Endometrium (tissue), 2 donors: ENCODE measurements at regions not wholly inside any gene's neighbourhood (a gene's known extent, or its start where the extent isn't known, plus 50 kb on each side); places are given as distances from the start of the nearest gene placed in this dataset.

Experiments used
- FAIRE-seq: peaks from 2 replicates; lab custom pipeline; 2012; peaks lifted over from hg19 to GRCh38; lab: Jason Lieb, UNC
- donor health status: control.
- donor health status: control.

GRCh38 chr4:149296503-149296902 is 519.1 kb downstream of the IQCM start:
- FAIRE-seq, result no peak

- no peak for FAIRE-seq
These were observed 519.6 kb downstream of the IQCM start for GRCh38 chr4:149296084-149296483.

- FAIRE-seq, result no peak
These were observed 521.0 kb downstream of the IQCM start for GRCh38 chr4:149294601-149295000.

- FAIRE-seq, result no peak
These were observed 522.5 kb downstream of the IQCM start for GRCh38 chr4:149293046-149293649.

GRCh38 chr4:149292425-149293007 is 523.1 kb downstream of the IQCM start:
- FAIRE-seq, result peak; percentile 70

GRCh38 chr4:149291463-149291862 is 524.2 kb downstream of the IQCM start:
- no peak for FAIRE-seq

GRCh38 chr4:149280806-149281205 is 534.8 kb downstream of the IQCM start:
- peak; percentile 98 for FAIRE-seq

GRCh38 chr4:149279776-149280175 is 535.9 kb downstream of the IQCM start:
- FAIRE-seq, result no peak

- FAIRE-seq, result no peak
These were observed 536.3 kb downstream of the IQCM start for GRCh38 chr4:149279331-149279730.

- FAIRE-seq, result no peak
These were observed 537.9 kb downstream of the IQCM start for GRCh38 chr4:149277705-149278104.

- FAIRE-seq, result no peak
These were observed 545.8 kb downstream of the IQCM start for GRCh38 chr4:149269835-149270234.

- FAIRE-seq, result no peak
These were observed 549.3 kb downstream of the IQCM start for GRCh38 chr4:149266301-149266700.

GRCh38 chr4:149265645-149266044 is 550.0 kb downstream of the IQCM start:
- FAIRE-seq, result no peak

GRCh38 chr4:149264093-149264733 is 551.4 kb downstream of the IQCM start:
- no peak for FAIRE-seq

GRCh38 chr4:149248191-149248764 is 567.4 kb downstream of the IQCM start:
- FAIRE-seq, result no peak

GRCh38 chr4:149247164-149247563 is 568.5 kb downstream of the IQCM start:
- no peak for FAIRE-seq

- no peak for FAIRE-seq
These were observed 570.3 kb downstream of the IQCM start for GRCh38 chr4:149245333-149245732.

- no peak for FAIRE-seq
These were observed 577.5 kb downstream of the IQCM start for GRCh38 chr4:149238097-149238496.

- FAIRE-seq, result no peak
These were observed 580.8 kb downstream of the IQCM start for GRCh38 chr4:149234798-149235197.

- no peak for FAIRE-seq
These were observed 592.0 kb downstream of the IQCM start for GRCh38 chr4:149223659-149224058.

GRCh38 chr4:149218672-149219071 is 597.0 kb downstream of the IQCM start:
- no peak for FAIRE-seq

- peak; percentile 55 for FAIRE-seq
These were observed 601.3 kb downstream of the IQCM start for GRCh38 chr4:149214301-149214700.

GRCh38 chr4:149211876-149212275 is 603.8 kb downstream of the IQCM start:
- FAIRE-seq, result no peak
